NCI-H524 (cell line): ENCODE measurements at regions not wholly inside any gene's neighbourhood (a gene's known extent, or its start where the extent isn't known, plus 50 kb on each side); places are given as distances from the start of the nearest gene placed in this dataset.

ENCODE experiments used
- DNase-seq, 2 experiments: peaks; one replicate each; lab custom pipeline; 2025; lab: John Stamatoyannopoulos, UW

- DNase-seq = no peak
Measured at GRCh38 chr11:133720951-133721350, 124.4 kb downstream of the SPATA19 start.

GRCh38 chr11:133719532-133720235 lies 125.6 kb downstream of the SPATA19 start:
- no peak for DNase-seq

- no peak for DNase-seq
Measured at GRCh38 chr11:133718831-133719230, 126.5 kb downstream of the SPATA19 start.

GRCh38 chr11:133718238-133718637 lies 127.1 kb downstream of the SPATA19 start:
- no peak for DNase-seq

GRCh38 chr11:133716602-133717001 lies 128.7 kb downstream of the SPATA19 start:
- DNase-seq = no peak

GRCh38 chr11:133715602-133716001 lies 129.7 kb downstream of the SPATA19 start:
- DNase-seq = peak in 1 of 2 experiments; percentile 28

- peak; percentile 67 to 80 for DNase-seq
Measured at GRCh38 chr11:133714471-133715375, 130.6 kb downstream of the SPATA19 start.

GRCh38 chr11:133713844-133714243 lies 131.5 kb downstream of the SPATA19 start:
- DNase-seq = no peak

- DNase-seq = peak in 1 of 2 experiments; percentile 39
Measured at GRCh38 chr11:133713406-133713805, 131.9 kb downstream of the SPATA19 start.

GRCh38 chr11:133712051-133712560 lies 133.2 kb downstream of the SPATA19 start:
- peak in 1 of 2 experiments; percentile 39 for DNase-seq

GRCh38 chr11:133711545-133711944 lies 133.8 kb downstream of the SPATA19 start:
- peak in 1 of 2 experiments; percentile 36 for DNase-seq

- no peak for DNase-seq
Measured at GRCh38 chr11:133710681-133711240, 134.6 kb downstream of the SPATA19 start.

- no peak for DNase-seq
Measured at GRCh38 chr11:133710241-133710640, 135.1 kb downstream of the SPATA19 start.

GRCh38 chr11:133708547-133709051 lies 136.7 kb downstream of the SPATA19 start:
- no peak for DNase-seq

GRCh38 chr11:133706925-133707794 lies 138.2 kb downstream of the SPATA19 start:
- no peak for DNase-seq

- no peak for DNase-seq
Measured at GRCh38 chr11:133705873-133706272, 139.4 kb downstream of the SPATA19 start.

GRCh38 chr11:133705074-133705648 lies 140.2 kb downstream of the SPATA19 start:
- DNase-seq = no peak

GRCh38 chr11:133699071-133699470 lies 146.2 kb downstream of the SPATA19 start:
- DNase-seq = no peak

GRCh38 chr11:133698654-133699053 lies 146.7 kb downstream of the SPATA19 start:
- no peak for DNase-seq

GRCh38 chr11:133697603-133698180 lies 147.6 kb downstream of the SPATA19 start:
- no peak for DNase-seq
